Neural cell (in vitro differentiated cells): ENCODE measurements at regions not wholly inside any gene's neighbourhood (a gene's known extent, or its start where the extent isn't known, plus 50 kb on each side); places are given as distances from the start of the nearest gene placed in this dataset.

Source experiments
- EP300 ChIP-seq: fragments of 450-650 bp; conservative IDR thresholded peaks from 2 replicates; pipeline ENCODE4 v1.6.1; 2014; ENCODE audit warnings: antibody characterized with exemption, mild to moderate bottlenecking, moderate library complexity; ENCODE audit not compliant: poor library complexity, severe bottlenecking
- MXI1 ChIP-seq: fragments of 450-650 bp; conservative IDR thresholded peaks from 2 replicates; pipeline ENCODE4 v1.6.1; 2014; ENCODE audit warnings: antibody characterized with exemption, mild to moderate bottlenecking; ENCODE audit not compliant: poor library complexity, severe bottlenecking
- POLR2AphosphoS5 ChIP-seq: IDR thresholded peaks from 2 replicates; pipeline ENCODE4 v1.6.1; 2012
- RAD21 ChIP-seq: fragments of 450-650 bp; conservative IDR thresholded peaks from 2 replicates; pipeline ENCODE4 v1.6.1; 2014; ENCODE audit warnings: antibody characterized with exemption, mild to moderate bottlenecking, moderate library complexity
- SMC3 ChIP-seq: fragments of 450-650 bp; conservative IDR thresholded peaks from 2 replicates; pipeline ENCODE4 v1.6.1; 2014; ENCODE audit warnings: antibody characterized with exemption, mild to moderate bottlenecking, moderate library complexity; ENCODE audit not compliant: poor library complexity
- TAF1 ChIP-seq: IDR thresholded peaks from 2 replicates; pipeline ENCODE4 v1.6.1; 2012; ENCODE audit warnings: low read depth
- TF ChIP-seq, protein P1 (sequence below): IDR thresholded peaks from 2 replicates; pipeline ENCODE4 v1.6.1; 2012; ENCODE audit warnings: borderline replicate concordance
- TF ChIP-seq, protein P2 (sequence below): fragments of 450-650 bp; IDR thresholded peaks from 2 replicates; pipeline ENCODE4 v1.5.1; 2014; ENCODE audit warnings: antibody characterized with exemption, mild to moderate bottlenecking, moderate library complexity; ENCODE audit not compliant: poor library complexity, severe bottlenecking

DNA sequence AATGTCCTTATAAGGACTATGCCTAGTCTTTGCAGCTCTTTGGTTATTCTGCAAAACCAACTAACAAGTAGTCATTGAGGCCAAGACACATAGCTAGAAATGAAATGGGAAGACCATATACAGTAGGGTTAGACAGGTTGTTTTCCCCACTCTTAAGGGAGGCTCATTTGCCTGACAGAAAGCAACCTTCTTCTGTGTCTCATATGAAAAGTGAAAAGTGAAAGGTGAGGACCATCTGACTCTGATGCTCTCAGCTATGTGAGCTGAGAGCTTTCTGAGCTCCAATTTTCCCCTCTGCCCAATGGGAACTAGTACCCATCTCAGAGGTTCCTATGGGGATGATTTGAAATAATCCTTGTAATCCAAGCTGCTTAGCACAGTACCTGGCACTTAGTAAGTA lies 142.0 kb upstream of the BDNF start:
- TF ChIP-seq, protein P1, sequence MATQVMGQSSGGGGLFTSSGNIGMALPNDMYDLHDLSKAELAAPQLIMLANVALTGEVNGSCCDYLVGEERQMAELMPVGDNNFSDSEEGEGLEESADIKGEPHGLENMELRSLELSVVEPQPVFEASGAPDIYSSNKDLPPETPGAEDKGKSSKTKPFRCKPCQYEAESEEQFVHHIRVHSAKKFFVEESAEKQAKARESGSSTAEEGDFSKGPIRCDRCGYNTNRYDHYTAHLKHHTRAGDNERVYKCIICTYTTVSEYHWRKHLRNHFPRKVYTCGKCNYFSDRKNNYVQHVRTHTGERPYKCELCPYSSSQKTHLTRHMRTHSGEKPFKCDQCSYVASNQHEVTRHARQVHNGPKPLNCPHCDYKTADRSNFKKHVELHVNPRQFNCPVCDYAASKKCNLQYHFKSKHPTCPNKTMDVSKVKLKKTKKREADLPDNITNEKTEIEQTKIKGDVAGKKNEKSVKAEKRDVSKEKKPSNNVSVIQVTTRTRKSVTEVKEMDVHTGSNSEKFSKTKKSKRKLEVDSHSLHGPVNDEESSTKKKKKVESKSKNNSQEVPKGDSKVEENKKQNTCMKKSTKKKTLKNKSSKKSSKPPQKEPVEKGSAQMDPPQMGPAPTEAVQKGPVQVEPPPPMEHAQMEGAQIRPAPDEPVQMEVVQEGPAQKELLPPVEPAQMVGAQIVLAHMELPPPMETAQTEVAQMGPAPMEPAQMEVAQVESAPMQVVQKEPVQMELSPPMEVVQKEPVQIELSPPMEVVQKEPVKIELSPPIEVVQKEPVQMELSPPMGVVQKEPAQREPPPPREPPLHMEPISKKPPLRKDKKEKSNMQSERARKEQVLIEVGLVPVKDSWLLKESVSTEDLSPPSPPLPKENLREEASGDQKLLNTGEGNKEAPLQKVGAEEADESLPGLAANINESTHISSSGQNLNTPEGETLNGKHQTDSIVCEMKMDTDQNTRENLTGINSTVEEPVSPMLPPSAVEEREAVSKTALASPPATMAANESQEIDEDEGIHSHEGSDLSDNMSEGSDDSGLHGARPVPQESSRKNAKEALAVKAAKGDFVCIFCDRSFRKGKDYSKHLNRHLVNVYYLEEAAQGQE: no peak
- TF ChIP-seq, protein P2, sequence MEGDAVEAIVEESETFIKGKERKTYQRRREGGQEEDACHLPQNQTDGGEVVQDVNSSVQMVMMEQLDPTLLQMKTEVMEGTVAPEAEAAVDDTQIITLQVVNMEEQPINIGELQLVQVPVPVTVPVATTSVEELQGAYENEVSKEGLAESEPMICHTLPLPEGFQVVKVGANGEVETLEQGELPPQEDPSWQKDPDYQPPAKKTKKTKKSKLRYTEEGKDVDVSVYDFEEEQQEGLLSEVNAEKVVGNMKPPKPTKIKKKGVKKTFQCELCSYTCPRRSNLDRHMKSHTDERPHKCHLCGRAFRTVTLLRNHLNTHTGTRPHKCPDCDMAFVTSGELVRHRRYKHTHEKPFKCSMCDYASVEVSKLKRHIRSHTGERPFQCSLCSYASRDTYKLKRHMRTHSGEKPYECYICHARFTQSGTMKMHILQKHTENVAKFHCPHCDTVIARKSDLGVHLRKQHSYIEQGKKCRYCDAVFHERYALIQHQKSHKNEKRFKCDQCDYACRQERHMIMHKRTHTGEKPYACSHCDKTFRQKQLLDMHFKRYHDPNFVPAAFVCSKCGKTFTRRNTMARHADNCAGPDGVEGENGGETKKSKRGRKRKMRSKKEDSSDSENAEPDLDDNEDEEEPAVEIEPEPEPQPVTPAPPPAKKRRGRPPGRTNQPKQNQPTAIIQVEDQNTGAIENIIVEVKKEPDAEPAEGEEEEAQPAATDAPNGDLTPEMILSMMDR: no peak
- TF ChIP-seq POLR2AphosphoS5 (no peak), TAF1 (no peak), SMC3 (no peak), MXI1 (no peak), EP300 (no peak), RAD21 (no peak)
